CD14-positive monocyte (primary cell): ENCODE measurements at regions not wholly inside any gene's neighbourhood (a gene's known extent, or its start where the extent isn't known, plus 50 kb on each side); places are given as distances from the start of the nearest gene placed in this dataset.

ENCODE experiments used
- DNase-seq, 3 donors: peaks; one replicate each; pipeline ENCODE4 v3.0.0-alpha.2; 2011 to 2022
- H2AFZ ChIP-seq: 2 replicates; pipeline ENCODE4 v1.6.0; 2012; ENCODE audit warnings: mild to moderate bottlenecking, low read depth, low read length, inconsistent platforms; ENCODE audit not compliant: insufficient read depth, poor library complexity, severe bottlenecking
- H3K27ac ChIP-seq, 2 donors: 1 replicate in 1 of 2; 2 replicates in 1 of 2; pipeline ENCODE4 v1.5.1; 2012 to 2013; ENCODE audit warnings: low read length in 2 of 2, control low read depth in 1 of 2, inconsistent platforms in 1 of 2, low read depth in 1 of 2, mild to moderate bottlenecking in 1 of 2
- H3K27me3 ChIP-seq, 2 donors: one replicate each; pipeline versions ENCODE4 v1.6.0 to v1.6.1; 2011 to 2013; ENCODE audit warnings: low read length in 2 of 2; ENCODE audit not compliant: control insufficient read depth in 2 of 2, insufficient read depth in 2 of 2
- H3K36me3 ChIP-seq, 2 donors: replicated peaks in 1 of 2; 1 replicate in 1 of 2; 2 replicates in 1 of 2; pipeline versions ENCODE4 v1.5.1 to v1.6.1; 2012 to 2013; ENCODE audit warnings: low read length in 2 of 2, control low read depth in 1 of 2, inconsistent platforms in 1 of 2, mild to moderate bottlenecking in 1 of 2; ENCODE audit not compliant: insufficient read depth in 2 of 2, control insufficient read depth in 1 of 2
- H3K4me1 ChIP-seq, 2 donors: 1 replicate in 1 of 2; 2 replicates in 1 of 2; pipeline versions ENCODE4 v1.5.1 to v1.6.1; 2012 to 2013; ENCODE audit warnings: low read length in 2 of 2, control low read depth in 1 of 2, inconsistent platforms in 1 of 2, mild to moderate bottlenecking in 1 of 2, moderate library complexity in 1 of 2; ENCODE audit not compliant: insufficient read depth in 2 of 2, control insufficient read depth in 1 of 2
- H3K4me2 ChIP-seq: replicated peaks from 2 replicates; pipeline ENCODE3; 2012; ENCODE audit warnings: low read length, moderate library complexity, mild to moderate bottlenecking; ENCODE audit not compliant: poor library complexity, severe bottlenecking; ENCODE audit errors: extremely low read depth
- H3K4me3 ChIP-seq, 3 experiments: fragments of 200-600 bp in 1 of 3; sonication (generic) in 1 of 3; replicated peaks in 1 of 3; 1 replicate in 2 of 3; 2 replicates in 1 of 3; pipeline ENCODE4 v1.5.1; 2011 to 2013; ENCODE audit warnings: low read length in 3 of 3, mild to moderate bottlenecking in 3 of 3, control low read depth in 2 of 3, low read depth in 2 of 3, inconsistent platforms in 1 of 3, moderate library complexity in 1 of 3
- H3K79me2 ChIP-seq: 2 replicates; pipeline ENCODE4 v1.6.0; 2012; ENCODE audit warnings: mild to moderate bottlenecking, control low read depth, inconsistent platforms, low read length, moderate library complexity; ENCODE audit not compliant: insufficient read depth
- H3K9ac ChIP-seq: 2 replicates; pipeline ENCODE4 v1.6.0; 2017; ENCODE audit warnings: low read length, mild to moderate bottlenecking; ENCODE audit not compliant: insufficient read depth, poor library complexity, severe bottlenecking
- H3K9me3 ChIP-seq, 2 donors: replicated peaks in 1 of 2; 1 replicate in 1 of 2; 2 replicates in 1 of 2; pipeline versions ENCODE4 v1.5.1 to v1.6.1; 2012 to 2013; ENCODE audit warnings: low read length in 2 of 2, control low read depth in 1 of 2; ENCODE audit not compliant: control insufficient read depth in 1 of 2, insufficient read depth in 1 of 2
- H4K20me1 ChIP-seq: 2 replicates; pipeline ENCODE4 v1.6.0; 2012; ENCODE audit warnings: mild to moderate bottlenecking, low read length, control low read depth, moderate library complexity; ENCODE audit not compliant: insufficient read depth
- H3K27ac Mint-ChIP-seq, 7 donors: one replicate each; pipeline ENCODE4 v1.8.0; 2020; ENCODE audit warnings: mild to moderate bottlenecking in 7 of 7, mixed read lengths in 7 of 7, moderate library complexity in 6 of 7, inconsistent platforms in 2 of 7
- H3K27me3 Mint-ChIP-seq, 3 donors: one replicate each; pipeline ENCODE4 v1.8.0; 2021 to 2022; ENCODE audit warnings: low read depth in 3 of 3, mild to moderate bottlenecking in 3 of 3, mixed read lengths in 3 of 3, moderate library complexity in 3 of 3, inconsistent platforms in 1 of 3
- H3K36me3 Mint-ChIP-seq, 2 donors: one replicate each; pipeline ENCODE4 v1.8.0; 2020; ENCODE audit warnings: mixed read lengths in 2 of 2, inconsistent platforms in 1 of 2, mild to moderate bottlenecking in 1 of 2
- H3K4me1 Mint-ChIP-seq: one replicate; pipeline ENCODE4 v1.8.0; 2020; ENCODE audit warnings: mild to moderate bottlenecking, mixed read lengths
- H3K4me3 Mint-ChIP-seq, 2 donors: one replicate each; pipeline ENCODE4 v1.8.0; 2020; ENCODE audit warnings: mild to moderate bottlenecking in 2 of 2, mixed read lengths in 2 of 2, moderate library complexity in 1 of 2
- H3K9me3 Mint-ChIP-seq, 7 donors: one replicate each; pipeline ENCODE4 v1.8.0; 2020 to 2022; ENCODE audit warnings: mixed read lengths in 7 of 7, mild to moderate bottlenecking in 6 of 7, moderate library complexity in 6 of 7, inconsistent platforms in 2 of 7
- CTCF ChIP-seq: fragments of 200-600 bp; IDR thresholded peaks from one replicate; pipeline ENCODE4 v1.8.0; 2022; ENCODE audit warnings: antibody characterized with exemption, mild to moderate bottlenecking
- WGBS: methylation state at CpG from one replicate; pipeline ENCODE4 v1.1.5; 2013; ENCODE audit warnings: missing lambda C conversion rate; ENCODE audit not compliant: insufficient coverage; 5-methylcytosine and 5-hydroxymethylcytosine counted together
- intact Hi-C, 2 donors: fragments of 100-400 bp; cut with micrococcal nuclease; formaldehyde crosslinking; loops; one replicate each; pipeline versions ENCODE4 v1.15.0 to v1.15.1; 2023

- Histone ChIP-seq H3K36me3 (no peaks in the 10 kb centered on the region), H3K9ac (no peak overlapping the region), H3K27ac (no peak overlapping the region), H3K79me2 (no peaks in the 10 kb centered on the region), H4K20me1 (no peaks in the 10 kb centered on the region), H2AFZ (no peak overlapping the region), H3K4me2 (no peak overlapping the region), H3K9me3 (no peaks in the 10 kb centered on the region), H3K4me3 (no peak overlapping the region), H3K27me3 (no peaks in the 10 kb centered on the region), H3K4me1 (no peaks in the 10 kb centered on the region)
- no peak overlapping the region for H3K27ac Mint-ChIP-seq
- no peaks in the 10 kb centered on the region for H3K27me3 Mint-ChIP-seq
- no peak for DNase-seq
- H3K4me3 Mint-ChIP-seq, result no peak overlapping the region
- intact Hi-C loops, result no loop called here
- no peaks in the 10 kb centered on the region for H3K36me3 Mint-ChIP-seq
- no peaks in the 10 kb centered on the region for H3K9me3 Mint-ChIP-seq
- no peaks in the 10 kb centered on the region for H3K4me1 Mint-ChIP-seq
- 83% methylated on average over 3 of the region's 5 CpGs for WGBS
- TF ChIP-seq CTCF, result no peak
These were observed 115.4 kb upstream of the FOXG1 start for GRCh38 chr14:28651148-28651547.

DNA sequence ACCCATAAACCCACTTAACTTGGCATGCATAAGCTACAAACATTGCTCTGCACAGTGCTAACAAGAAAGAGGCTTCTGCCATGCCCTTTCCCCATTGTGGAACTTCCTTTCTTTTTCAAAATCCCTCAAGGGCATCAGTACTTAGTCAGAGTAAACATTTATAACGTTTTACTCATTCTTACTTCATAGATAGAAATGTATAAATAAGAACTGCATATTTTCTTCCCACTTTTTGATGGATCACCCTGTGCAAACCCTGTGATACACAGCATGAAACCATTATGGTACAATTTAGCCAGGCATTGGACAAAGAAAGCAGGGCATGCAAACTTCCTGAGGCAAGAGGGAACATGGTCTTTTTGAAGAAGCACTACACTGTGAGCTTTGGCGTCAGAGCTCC, 113.8 kb upstream of the FOXG1 start:
- H3K4me3 ChIP-seq, result no peak overlapping the region
- no peak overlapping the region for H2AFZ ChIP-seq
- H3K27ac ChIP-seq, result no peak overlapping the region
- no peak overlapping the region for H3K4me2 ChIP-seq
- H3K27me3 ChIP-seq, result no peaks in the 10 kb centered on the region
- WGBS, result 33% methylated on average over 1 of the region's 2 CpGs
- Mint-ChIP-seq H3K27me3 (no peaks in the 10 kb centered on the region), H3K4me1 (no peaks in the 10 kb centered on the region), H3K36me3 (no peaks in the 10 kb centered on the region), H3K4me3 (no peak overlapping the region), H3K9me3 (no peaks in the 10 kb centered on the region), H3K27ac (no peak overlapping the region)
- no peaks in the 10 kb centered on the region for H3K79me2 ChIP-seq
- H3K4me1 ChIP-seq, result no peaks in the 10 kb centered on the region
- H3K36me3 ChIP-seq, result no peaks in the 10 kb centered on the region
- no peaks in the 10 kb centered on the region for H3K9me3 ChIP-seq
- DNase-seq, result no peak
- intact Hi-C loops, result no loop called here
- no peaks in the 10 kb centered on the region for H4K20me1 ChIP-seq
- no peak for TF ChIP-seq CTCF
- H3K9ac ChIP-seq, result no peak overlapping the region
